H9 (cell line): ENCODE measurements at regions not wholly inside any gene's neighbourhood (a gene's known extent, or its start where the extent isn't known, plus 50 kb on each side); places are given as distances from the start of the nearest gene placed in this dataset.
A peak's percentile ranks its signal among the peaks of the same experiment; 100 is the strongest.

ENCODE experiments used
- DNase-seq: peaks from one replicate; pipeline ENCODE4 v3.0.0-alpha.2; 2017
- H2AFZ ChIP-seq: one replicate; pipeline ENCODE4 v1.6.1; 2013; ENCODE audit warnings: mild to moderate bottlenecking, low read length, control low read depth, moderate library complexity
- H2AK5ac ChIP-seq: 2 replicates; pipeline ENCODE4 v1.6.1; 2013; ENCODE audit warnings: low read length, control low read depth, mixed read lengths; ENCODE audit not compliant: insufficient read length
- H2BK120ac ChIP-seq: one replicate; pipeline ENCODE4 v1.6.1; 2013; ENCODE audit warnings: low read depth, mild to moderate bottlenecking, low read length, control low read depth, inconsistent platforms; ENCODE audit not compliant: poor library complexity, severe bottlenecking
- H2BK12ac ChIP-seq: 2 replicates; pipeline ENCODE4 v1.6.1; 2013; ENCODE audit warnings: low read length, control low read depth, mixed read lengths, low read depth; ENCODE audit not compliant: insufficient read length
- H2BK15ac ChIP-seq: 2 replicates; pipeline ENCODE4 v1.6.1; 2013; ENCODE audit warnings: low read depth, low read length, control low read depth
- H2BK20ac ChIP-seq: one replicate; pipeline ENCODE4 v1.6.1; 2013; ENCODE audit warnings: low read depth, mild to moderate bottlenecking, low read length, control low read depth, inconsistent platforms; ENCODE audit not compliant: poor library complexity, severe bottlenecking
- H2BK5ac ChIP-seq: 2 replicates; pipeline ENCODE4 v1.6.1; 2013; ENCODE audit warnings: low read length, control low read depth, mixed read lengths; ENCODE audit not compliant: insufficient read length
- H3K14ac ChIP-seq: 2 replicates; pipeline ENCODE4 v1.6.1; 2013; ENCODE audit warnings: low read length, control low read depth; ENCODE audit not compliant: insufficient read depth
- H3K18ac ChIP-seq: 2 replicates; pipeline ENCODE4 v1.6.1; 2013; ENCODE audit warnings: low read depth, mild to moderate bottlenecking, mixed read lengths, low read length, control low read depth; ENCODE audit not compliant: insufficient read length
- H3K23ac ChIP-seq: 2 replicates; pipeline ENCODE4 v1.6.1; 2013; ENCODE audit warnings: low read length, control low read depth, mixed read lengths, low read depth; ENCODE audit not compliant: insufficient read length
- H3K23me2 ChIP-seq: 2 replicates; pipeline ENCODE4 v1.6.1; 2013; ENCODE audit warnings: low read depth, mild to moderate bottlenecking, mixed read lengths, low read length, control low read depth; ENCODE audit not compliant: insufficient read length, poor library complexity, severe bottlenecking
- H3K27ac ChIP-seq: 2 replicates; pipeline ENCODE4 v1.5.1; 2013; ENCODE audit warnings: low read length, control low read depth, mixed read lengths, low read depth; ENCODE audit not compliant: insufficient read length
- H3K27me3 ChIP-seq: 2 replicates; pipeline ENCODE4 v1.6.1; 2013; ENCODE audit warnings: low read length, control low read depth, inconsistent platforms; ENCODE audit not compliant: insufficient read depth
- H3K4ac ChIP-seq: 2 replicates; pipeline ENCODE4 v1.6.1; 2013; ENCODE audit warnings: low read depth, mild to moderate bottlenecking, control low read depth, inconsistent platforms, low read length, moderate library complexity
- H3K4me1 ChIP-seq: 2 replicates; pipeline ENCODE4 v1.6.1; 2013; ENCODE audit warnings: low read length, control low read depth, inconsistent platforms; ENCODE audit not compliant: insufficient read depth
- H3K4me2 ChIP-seq: 2 replicates; pipeline ENCODE4 v1.6.1; 2013; ENCODE audit warnings: low read length, control low read depth, mixed read lengths; ENCODE audit not compliant: insufficient read length, insufficient read depth
- H3K56ac ChIP-seq: 2 replicates; pipeline ENCODE4 v1.6.1; 2013; ENCODE audit warnings: low read depth, mild to moderate bottlenecking, mixed read lengths, low read length, control low read depth; ENCODE audit not compliant: insufficient read length
- H3K79me1 ChIP-seq: 2 replicates; pipeline ENCODE4 v1.6.1; 2013; ENCODE audit warnings: low read depth, mild to moderate bottlenecking, moderate library complexity, low read length, control low read depth, inconsistent platforms; ENCODE audit not compliant: insufficient read depth, poor library complexity, severe bottlenecking
- H3K79me2 ChIP-seq: 2 replicates; pipeline ENCODE4 v1.6.1; 2013; ENCODE audit warnings: low read length, control low read depth, inconsistent platforms; ENCODE audit not compliant: insufficient read depth
- H3K9ac ChIP-seq: 2 replicates; pipeline ENCODE4 v1.6.1; 2013; ENCODE audit warnings: low read length, control low read depth, mixed read lengths; ENCODE audit not compliant: insufficient read length; ENCODE audit errors: extremely low read depth
- H3K9me3 ChIP-seq: one replicate; pipeline ENCODE4 v1.6.1; 2013; ENCODE audit warnings: low read depth, low read length, inconsistent platforms; ENCODE audit not compliant: control insufficient read depth
- H3T11ph ChIP-seq: one replicate; pipeline ENCODE4 v1.6.1; 2013; ENCODE audit warnings: mild to moderate bottlenecking, low read length, control low read depth, inconsistent platforms
- H4K20me1 ChIP-seq: one replicate; pipeline ENCODE4 v1.6.1; 2013; ENCODE audit not compliant: control insufficient read depth, insufficient read length, insufficient read depth
- H4K5ac ChIP-seq: 2 replicates; pipeline ENCODE4 v1.6.1; 2013; ENCODE audit warnings: low read depth, mild to moderate bottlenecking, mixed read lengths, low read length, control low read depth; ENCODE audit not compliant: insufficient read length
- H4K8ac ChIP-seq: replicated peaks from 2 replicates; pipeline ENCODE4 v1.6.1; 2013; ENCODE audit warnings: low read length, control low read depth, mixed read lengths, low read depth; ENCODE audit not compliant: insufficient read length
- H4K91ac ChIP-seq: 2 replicates; pipeline ENCODE4 v1.6.1; 2013; ENCODE audit warnings: low read depth, mild to moderate bottlenecking, moderate library complexity, mixed read lengths, low read length, control low read depth; ENCODE audit not compliant: insufficient read length
- H3K27ac Mint-ChIP-seq, 3 experiments: 2 replicates in 2 of 3; 3 replicates in 1 of 3; pipeline ENCODE4 v1.8.0; 2020 to 2021; ENCODE audit warnings: mixed read lengths in 3 of 3, mild to moderate bottlenecking in 1 of 3, moderate library complexity in 1 of 3
- H3K27me3 Mint-ChIP-seq: 2 replicates; pipeline ENCODE4 v1.8.0; 2021; ENCODE audit warnings: low read depth, mild to moderate bottlenecking, moderate library complexity, mixed read lengths
- H3K36me3 Mint-ChIP-seq, 3 experiments: 2 replicates in 2 of 3; 3 replicates in 1 of 3; pipeline ENCODE4 v1.8.0; 2020 to 2021; ENCODE audit warnings: low read depth in 3 of 3, mixed read lengths in 3 of 3; ENCODE audit not compliant: insufficient read depth in 1 of 3
- H3K4me1 Mint-ChIP-seq, 2 experiments: 2 replicates each; pipeline ENCODE4 v1.8.0; 2020; ENCODE audit warnings: mixed read lengths in 2 of 2
- H3K4me3 Mint-ChIP-seq, 2 experiments: 2 replicates in 1 of 2; 3 replicates in 1 of 2; pipeline ENCODE4 v1.8.0; 2020 to 2021; ENCODE audit warnings: mild to moderate bottlenecking in 2 of 2, mixed read lengths in 2 of 2, moderate library complexity in 1 of 2
- H3K9me3 Mint-ChIP-seq, 2 experiments: 2 replicates in 1 of 2; 3 replicates in 1 of 2; pipeline ENCODE4 v1.8.0; 2020; ENCODE audit warnings: mild to moderate bottlenecking in 2 of 2, mixed read lengths in 2 of 2, moderate library complexity in 1 of 2
- WGBS: extraction: QIAGEN DNeasy Blood & Tissue Kit; methylation state at CpG from one replicate; pipeline ENCODE4 v1.1.7; 2013; ENCODE audit warnings: missing lambda C conversion rate, low lambda C conversion rate, mixed read lengths; ENCODE audit not compliant: insufficient read length; ENCODE audit errors: extremely low coverage; 5-methylcytosine and 5-hydroxymethylcytosine counted together
- TF ChIP-seq, protein P1 (sequence below): fragments of 200-600 bp; sonication (generic); conservative IDR thresholded peaks from 3 replicates; pipeline ENCODE4 v1.8.0; 2021; ENCODE audit warnings: antibody characterized with exemption, mild to moderate bottlenecking

DNA sequence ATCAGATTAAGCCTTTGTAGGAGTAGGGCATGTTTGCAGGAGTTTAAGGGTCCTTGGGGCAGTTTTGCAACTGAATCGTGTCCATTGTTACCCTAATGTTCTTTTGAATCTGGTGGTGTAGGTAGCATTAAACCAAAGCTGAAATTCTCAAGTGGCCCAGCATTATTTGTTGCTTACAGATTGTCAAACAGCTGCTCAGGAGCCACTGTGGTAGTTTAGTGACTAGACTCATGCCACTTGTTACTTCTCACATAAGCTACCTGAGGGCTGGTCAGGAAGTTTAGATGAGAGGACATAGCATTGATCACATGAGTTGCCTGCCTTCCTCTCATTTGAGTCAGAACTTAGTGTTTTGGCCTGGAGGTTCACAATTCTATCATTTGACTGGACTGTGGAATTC, 157.6 kb downstream of the HAUS1 start:
- no peak overlapping the region; the same call in 1 of the 2 replicates for H3K14ac ChIP-seq
- Mint-ChIP-seq H3K36me3 (peaks cover 1 to 7% (median 6%) of the 10 kb centered on the region in 3 experiments; a peak in 4 of 7 replicates), H3K27ac (peak overlapping the region; percentile 80 to 95 (median 92)), H3K4me1 (peaks cover 69 to 72% of the 10 kb centered on the region in 2 experiments), H3K4me3 (peak overlapping the region in 1 of 2 experiments; percentile 33; a peak in 3 of 5 replicates), H3K9me3 (no peaks in the 10 kb centered on the region), H3K27me3 (no peaks in the 10 kb centered on the region)
- H3K4me2 ChIP-seq, result peak overlapping the region; percentile 25
- no peak overlapping the region for H2AFZ ChIP-seq
- no peak overlapping the region for H4K5ac ChIP-seq
- H2BK5ac ChIP-seq, result no peak overlapping the region
- H3K27ac ChIP-seq, result peak overlapping the region; percentile 67
- H3K18ac ChIP-seq, result peak overlapping the region; percentile 65
- no peak overlapping the region for H3K56ac ChIP-seq
- peak overlapping the region; percentile 69 for H2BK120ac ChIP-seq
- H3K4me1 ChIP-seq, result peaks cover 34% of the 10 kb centered on the region; the same call in 1 of the 2 replicates
- no peak overlapping the region for H3K4ac ChIP-seq
- H3K79me1 ChIP-seq, result no peaks in the 10 kb centered on the region
- peak overlapping the region; percentile 19 for H2BK12ac ChIP-seq
- H4K20me1 ChIP-seq, result no peaks in the 10 kb centered on the region
- H4K91ac ChIP-seq, result no peak overlapping the region
- no peak overlapping the region for H4K8ac ChIP-seq
- H2BK20ac ChIP-seq, result no peak overlapping the region
- H3T11ph ChIP-seq, result peak overlapping the region; percentile 96
- no peaks in the 10 kb centered on the region for H3K9me3 ChIP-seq
- peak; percentile 49 for DNase-seq
- no peaks in the 10 kb centered on the region for H3K27me3 ChIP-seq
- H2AK5ac ChIP-seq, result no peak overlapping the region
- H3K9ac ChIP-seq, result no peak overlapping the region
- no peak overlapping the region for H2BK15ac ChIP-seq
- TF ChIP-seq, protein P1, sequence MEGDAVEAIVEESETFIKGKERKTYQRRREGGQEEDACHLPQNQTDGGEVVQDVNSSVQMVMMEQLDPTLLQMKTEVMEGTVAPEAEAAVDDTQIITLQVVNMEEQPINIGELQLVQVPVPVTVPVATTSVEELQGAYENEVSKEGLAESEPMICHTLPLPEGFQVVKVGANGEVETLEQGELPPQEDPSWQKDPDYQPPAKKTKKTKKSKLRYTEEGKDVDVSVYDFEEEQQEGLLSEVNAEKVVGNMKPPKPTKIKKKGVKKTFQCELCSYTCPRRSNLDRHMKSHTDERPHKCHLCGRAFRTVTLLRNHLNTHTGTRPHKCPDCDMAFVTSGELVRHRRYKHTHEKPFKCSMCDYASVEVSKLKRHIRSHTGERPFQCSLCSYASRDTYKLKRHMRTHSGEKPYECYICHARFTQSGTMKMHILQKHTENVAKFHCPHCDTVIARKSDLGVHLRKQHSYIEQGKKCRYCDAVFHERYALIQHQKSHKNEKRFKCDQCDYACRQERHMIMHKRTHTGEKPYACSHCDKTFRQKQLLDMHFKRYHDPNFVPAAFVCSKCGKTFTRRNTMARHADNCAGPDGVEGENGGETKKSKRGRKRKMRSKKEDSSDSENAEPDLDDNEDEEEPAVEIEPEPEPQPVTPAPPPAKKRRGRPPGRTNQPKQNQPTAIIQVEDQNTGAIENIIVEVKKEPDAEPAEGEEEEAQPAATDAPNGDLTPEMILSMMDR, result no peak
- H3K23ac ChIP-seq, result no peak overlapping the region
- no CpG with 5 or more reads among the region's 1 CpG for WGBS
- H3K79me2 ChIP-seq, result no peaks in the 10 kb centered on the region
- no peaks in the 10 kb centered on the region for H3K23me2 ChIP-seq
